NCI-H226 (cell line): ENCODE measurements at regions not wholly inside any gene's neighbourhood (a gene's known extent, or its start where the extent isn't known, plus 50 kb on each side); places are given as distances from the start of the nearest gene placed in this dataset.
A peak's percentile ranks its signal among the peaks of the same experiment; 100 is the strongest.

Experiments used
- DNase-seq: peaks from one replicate; pipeline ENCODE4 v3.0.0-alpha.2; 2015

DNA sequence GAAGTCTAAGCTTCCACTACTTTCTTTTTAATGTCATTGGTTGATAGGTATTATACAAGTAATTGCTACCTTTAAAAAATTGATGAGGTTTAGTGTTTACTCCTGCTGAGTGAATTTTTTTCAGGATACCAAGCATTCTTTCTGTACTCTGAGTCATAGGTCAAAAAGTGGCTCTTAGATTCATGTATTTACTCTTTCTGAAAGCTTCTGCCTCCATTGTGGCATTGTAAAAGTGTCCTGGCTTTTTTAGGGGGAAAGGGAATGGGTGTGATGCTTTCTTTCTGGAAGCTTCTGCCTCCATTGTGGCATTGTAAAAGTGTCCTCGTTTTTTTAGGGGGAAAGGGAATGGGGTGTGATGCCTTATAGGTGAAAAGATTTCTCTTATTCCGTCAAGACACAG, 286.5 kb downstream of the LPIN1 start:
- peak; percentile 9 for DNase-seq

DNA sequence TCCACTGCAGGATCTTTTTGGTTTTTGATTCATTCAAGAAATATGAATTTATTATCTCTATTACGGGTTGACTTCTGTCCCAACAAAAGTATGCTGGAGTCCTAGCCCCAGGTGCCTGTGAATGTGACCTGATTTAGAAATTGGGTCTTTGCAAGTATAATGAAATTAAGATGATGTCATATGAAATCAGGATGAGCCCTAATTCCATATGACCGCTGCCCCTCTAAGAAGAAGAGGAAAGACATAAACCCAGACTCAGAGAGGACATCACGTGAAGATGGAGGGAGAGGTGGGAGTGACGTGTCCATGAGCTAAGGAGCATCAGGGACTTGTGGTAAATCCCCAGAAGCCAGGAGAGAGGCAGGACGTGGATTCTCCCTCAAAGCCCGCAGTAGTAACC, 287.1 kb downstream of the LPIN1 start:
- no peak for DNase-seq

DNA sequence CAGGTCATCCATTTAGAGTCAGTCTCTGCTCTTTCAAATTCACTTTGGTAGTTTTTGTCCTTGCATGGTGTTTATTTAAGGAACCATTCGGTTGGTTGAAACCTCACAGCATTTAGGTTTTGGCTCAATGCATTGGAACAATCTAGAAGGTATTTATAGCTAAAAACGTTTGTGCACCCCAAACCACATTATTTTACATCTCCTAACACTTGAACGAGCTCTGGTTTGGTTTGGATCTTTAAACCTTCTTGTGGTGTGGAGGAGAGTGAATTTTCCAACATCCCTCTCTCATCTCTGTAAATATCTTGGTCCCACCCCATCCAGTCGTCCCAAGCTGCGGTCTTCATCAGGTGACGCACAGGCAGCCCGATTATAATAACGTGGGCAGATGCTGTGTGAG, 287.9 kb downstream of the LPIN1 start:
- no peak for DNase-seq

DNA sequence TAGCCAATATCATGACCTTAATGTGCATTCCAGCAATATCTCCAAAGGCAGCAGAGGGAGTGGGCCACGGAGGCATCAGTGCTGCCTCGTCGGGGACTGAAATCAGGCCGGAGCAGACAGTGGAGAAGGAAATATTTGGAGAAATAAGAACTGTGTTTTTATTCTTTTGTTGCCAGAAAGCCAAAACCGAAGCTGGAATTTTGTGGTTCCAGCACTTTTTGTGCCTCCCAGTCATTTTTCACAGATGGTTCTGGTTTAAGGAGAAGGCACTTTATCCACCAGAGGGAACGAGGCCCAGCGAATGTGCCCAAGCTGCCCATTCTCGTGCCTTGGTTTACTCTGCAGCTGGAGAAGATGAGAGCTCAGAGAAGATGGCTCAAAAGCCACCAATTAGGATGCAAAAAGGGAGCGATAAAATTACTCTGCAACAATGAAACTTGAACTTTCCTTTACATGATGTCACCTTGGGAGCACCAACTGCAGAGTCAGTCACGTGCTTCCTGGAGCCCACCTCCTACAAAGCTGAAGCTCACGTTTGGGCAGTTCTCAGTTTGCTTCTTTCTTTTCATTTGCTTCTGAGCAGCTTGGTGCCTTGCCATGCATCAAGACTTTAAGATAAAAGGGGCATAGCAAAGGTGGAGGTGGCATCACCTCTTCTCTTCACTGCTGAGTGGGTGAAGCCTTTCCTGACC, 288.7 kb downstream of the LPIN1 start:
- no peak for DNase-seq

DNA sequence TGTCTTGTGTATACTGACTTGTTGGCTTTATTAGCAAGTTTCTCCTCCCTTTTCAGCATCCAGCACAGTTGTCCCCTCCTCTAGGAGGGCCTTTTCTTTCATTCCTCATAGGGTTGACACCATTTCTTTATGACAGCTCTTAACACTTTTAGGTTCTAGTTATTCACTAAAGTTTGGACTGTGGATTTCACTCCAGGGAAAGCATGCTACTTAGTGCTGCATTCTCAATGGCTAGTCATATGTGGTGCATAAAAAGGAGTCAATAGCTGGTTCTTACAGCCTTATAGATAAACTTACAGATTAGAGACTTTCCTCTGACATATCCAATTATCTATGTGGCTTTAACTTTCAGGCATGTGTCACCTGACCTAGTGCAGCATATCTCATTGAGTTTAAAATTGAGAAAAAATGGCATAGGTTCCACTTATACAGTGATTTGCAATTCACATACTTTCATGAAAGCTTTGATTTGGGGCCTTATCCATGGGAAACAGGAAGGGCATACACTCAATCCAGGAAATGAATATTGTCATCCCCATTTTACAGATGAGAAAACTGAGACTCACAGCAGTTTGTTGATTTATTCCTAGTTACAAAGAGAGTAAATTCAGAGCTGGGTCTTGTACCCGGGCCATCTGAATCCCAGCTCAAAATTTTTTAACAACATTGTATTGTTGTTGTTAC, 289.7 kb downstream of the LPIN1 start:
- no peak for DNase-seq

DNA sequence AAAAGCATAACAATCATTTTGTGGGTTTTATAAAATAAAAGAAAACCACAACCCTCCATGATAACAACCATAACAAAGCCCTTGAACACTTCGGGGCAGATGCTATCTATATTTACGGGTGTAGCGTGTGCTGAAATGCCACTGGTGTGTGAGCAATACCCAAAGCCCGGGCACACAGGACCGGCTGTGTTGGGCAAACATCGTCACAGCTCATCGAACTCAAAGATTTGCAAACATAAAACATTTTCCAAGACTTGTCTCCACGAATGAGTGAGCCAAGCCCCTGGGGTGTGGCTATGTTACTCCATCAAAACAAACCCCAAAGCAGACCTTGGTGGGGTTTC, 290.2 kb downstream of the LPIN1 start:
- no peak for DNase-seq

DNA sequence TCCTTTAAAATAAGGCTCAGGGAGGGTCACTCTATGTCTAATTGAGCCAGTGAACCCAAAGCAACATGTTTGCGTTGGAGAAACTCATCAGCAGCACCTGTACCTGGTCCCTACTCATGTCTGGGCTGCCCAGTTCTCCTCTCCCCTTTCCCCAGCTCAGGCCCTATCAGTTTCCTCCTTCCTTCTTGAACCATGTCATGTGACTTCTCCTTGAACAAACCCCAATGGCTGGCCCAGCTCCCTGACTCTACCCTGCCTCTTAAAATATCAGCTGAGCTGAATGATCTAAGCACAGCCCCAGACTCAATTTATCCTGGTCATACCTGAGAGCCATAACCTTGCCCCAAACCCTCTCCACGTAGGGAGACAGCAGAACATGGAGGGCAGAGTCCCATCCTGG, 290.9 kb downstream of the LPIN1 start:
- no peak for DNase-seq

DNA sequence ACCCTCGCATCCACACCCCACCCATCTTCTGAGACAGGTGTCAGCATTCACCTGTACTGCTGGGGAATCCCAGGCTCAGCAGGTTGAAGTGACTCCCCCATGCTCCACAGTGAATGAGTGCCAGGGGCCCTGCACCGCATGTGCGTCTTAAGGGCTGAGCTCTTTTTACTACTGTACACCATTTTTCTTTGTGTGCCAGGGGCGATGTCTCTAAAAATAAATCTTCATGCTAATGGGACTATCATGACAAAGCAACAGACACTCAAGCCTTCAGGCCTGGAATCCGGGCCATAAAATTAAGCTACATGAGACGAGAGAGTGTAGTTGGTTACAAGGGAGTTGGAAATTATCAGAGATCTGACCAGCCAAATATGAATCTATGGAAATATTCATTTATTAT, 294.8 kb downstream of the LPIN1 start:
- DNase-seq, result no peak

DNA sequence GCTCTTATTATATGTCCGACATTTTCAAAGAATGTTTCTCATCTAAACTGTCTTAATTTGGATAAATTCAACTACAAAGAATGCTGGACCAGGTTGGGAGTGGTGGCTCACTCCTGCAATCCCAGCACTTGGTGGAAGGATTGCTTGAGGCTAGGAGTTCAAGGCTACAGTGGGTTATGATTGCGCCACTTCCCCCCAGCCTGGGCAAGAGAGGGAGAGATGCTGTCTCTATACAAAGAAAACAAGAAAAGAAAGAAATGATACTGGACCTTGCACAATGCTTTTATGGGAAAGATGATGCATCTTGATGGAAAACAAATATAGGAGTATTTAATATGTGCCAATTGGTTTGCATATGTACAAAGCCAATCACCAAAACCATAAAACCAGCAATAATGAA, 296.7 kb downstream of the LPIN1 start:
- DNase-seq, result no peak

DNA sequence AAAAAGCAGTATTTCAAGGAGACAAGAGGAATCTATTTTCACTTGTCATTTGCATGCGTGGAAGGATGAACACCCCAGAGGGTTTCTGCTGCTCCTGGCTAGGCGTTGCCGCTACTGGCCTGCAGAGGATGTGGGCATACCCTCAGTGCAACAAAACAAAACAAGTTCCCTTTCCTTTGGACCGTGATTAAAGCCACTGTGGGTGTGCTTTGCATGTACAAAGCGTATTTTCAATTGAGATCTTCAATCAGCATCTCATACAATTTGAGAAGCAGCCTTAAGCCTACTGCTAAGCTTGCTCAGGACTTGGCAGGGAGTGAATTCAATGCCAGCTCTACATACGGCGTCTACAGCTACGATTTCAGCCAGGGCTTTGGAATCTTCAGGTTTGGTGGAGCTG, 298.4 kb downstream of the LPIN1 start:
- no peak for DNase-seq

DNA sequence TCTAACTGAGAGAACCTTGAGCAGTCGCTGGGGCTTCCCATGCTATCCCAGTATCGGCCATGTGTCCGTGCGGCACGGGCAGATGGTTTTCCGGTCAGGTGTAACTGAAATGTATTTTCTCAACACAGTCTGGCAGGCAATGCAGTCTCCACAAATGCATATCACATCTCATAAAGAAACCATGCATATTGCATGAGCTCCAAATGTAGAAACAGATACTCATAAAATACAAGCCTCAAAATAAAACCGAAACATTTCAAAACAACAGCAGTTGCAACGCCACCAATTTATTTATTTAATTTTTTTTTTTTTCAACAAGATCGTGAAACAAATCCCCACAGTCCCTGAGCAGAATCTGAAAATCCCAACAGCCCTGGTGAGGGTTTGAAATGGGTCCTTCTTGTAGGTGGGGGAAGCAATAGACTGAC, 299.4 kb downstream of the LPIN1 start:
- no peak for DNase-seq

DNA sequence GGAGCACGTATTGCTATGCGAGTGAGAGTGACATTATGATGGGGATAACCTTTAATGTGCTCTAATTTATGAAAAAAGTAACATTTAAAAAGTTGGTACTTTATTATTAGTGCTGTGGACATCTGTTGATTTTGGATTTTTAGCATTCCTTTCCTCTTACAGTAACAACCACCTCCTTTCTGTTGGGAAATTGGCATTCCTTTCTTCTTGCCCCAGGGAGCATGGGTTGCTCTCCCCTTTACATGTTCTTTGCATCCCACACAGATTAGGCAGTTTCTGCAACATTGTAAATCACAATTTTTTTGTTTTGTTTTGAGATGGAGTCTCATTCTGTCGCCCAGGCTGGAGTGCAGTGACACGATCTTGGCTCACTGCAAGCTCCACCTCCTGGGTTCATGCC, 300.2 kb downstream of the LPIN1 start:
- DNase-seq, result peak; percentile 86

DNA sequence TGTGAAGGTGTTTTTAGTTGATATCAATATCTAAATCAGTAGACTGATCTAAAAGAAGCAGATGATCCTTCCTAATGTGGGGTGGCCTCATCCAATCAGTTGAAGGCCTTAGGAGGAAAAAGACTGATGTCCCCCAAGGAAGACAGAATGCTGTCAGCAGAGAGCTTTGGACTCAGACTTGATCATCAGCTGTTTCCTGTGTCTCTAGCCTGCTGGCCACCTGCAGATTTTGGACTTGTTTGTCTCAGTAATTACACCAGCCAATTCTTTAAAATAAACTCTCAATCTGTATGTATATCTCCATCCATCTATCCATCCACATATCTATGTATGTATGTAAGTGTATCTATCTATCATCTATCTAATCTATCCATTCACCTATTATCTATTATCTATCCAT, 301.3 kb downstream of the LPIN1 start:
- no peak for DNase-seq

DNA sequence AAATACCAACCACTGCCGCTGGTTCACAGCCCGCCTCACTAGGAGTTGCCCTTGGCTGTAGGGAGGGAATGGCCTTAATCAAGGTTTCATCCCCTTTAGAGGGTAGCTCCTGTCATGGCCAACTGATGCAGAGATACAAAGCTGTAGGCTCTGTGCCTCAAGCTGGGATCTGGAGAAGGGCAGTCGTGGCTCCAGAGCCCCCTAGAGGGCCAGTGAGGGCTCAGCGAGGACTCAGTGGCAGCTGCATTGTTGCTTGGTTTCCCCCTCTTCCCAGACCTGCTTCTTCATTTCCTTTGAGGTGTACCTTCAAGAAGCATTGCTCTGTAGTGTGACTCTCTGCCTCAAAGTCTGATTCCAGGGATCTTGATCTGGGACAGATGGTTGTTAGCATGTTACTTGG, 302.1 kb downstream of the LPIN1 start:
- no peak for DNase-seq

DNA sequence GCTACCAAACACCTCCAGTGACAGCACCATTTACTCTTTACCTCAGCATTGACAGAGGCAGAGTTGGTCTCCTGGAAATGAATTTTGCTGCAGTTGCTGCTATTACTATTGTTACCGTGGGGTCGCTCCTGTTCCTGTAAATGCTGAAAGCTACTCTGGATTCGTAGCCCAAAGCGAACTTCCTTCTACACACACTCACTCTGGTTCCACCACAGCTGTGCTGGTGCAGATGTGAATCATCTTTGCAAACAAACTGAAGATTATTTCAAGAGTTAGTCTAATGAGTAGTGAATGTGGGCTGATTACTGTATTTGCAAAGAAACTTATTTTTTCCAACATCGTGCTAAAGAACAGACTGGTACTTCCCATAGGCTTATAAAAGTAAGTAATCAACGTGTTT, 304.0 kb downstream of the LPIN1 start:
- DNase-seq, result no peak

DNA sequence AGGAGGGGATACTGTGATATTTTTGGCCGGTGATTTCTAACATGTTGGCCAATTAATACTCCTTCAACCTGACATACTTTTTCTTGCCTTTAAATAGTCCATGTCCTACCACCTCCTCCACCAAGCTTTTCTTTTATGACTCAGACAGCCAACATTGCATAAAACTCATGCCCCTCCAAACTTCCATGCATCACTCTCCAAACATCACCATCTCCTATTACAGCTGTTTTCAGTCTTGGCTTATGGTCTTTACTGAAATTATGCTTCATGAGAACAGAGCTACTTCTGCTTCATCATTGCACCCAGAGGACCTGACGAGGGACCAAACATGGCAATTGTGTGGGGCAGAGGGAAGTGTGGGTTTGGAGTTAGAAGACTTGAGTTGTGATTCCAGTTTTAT, 305.4 kb downstream of the LPIN1 start:
- DNase-seq, result peak; percentile 10

DNA sequence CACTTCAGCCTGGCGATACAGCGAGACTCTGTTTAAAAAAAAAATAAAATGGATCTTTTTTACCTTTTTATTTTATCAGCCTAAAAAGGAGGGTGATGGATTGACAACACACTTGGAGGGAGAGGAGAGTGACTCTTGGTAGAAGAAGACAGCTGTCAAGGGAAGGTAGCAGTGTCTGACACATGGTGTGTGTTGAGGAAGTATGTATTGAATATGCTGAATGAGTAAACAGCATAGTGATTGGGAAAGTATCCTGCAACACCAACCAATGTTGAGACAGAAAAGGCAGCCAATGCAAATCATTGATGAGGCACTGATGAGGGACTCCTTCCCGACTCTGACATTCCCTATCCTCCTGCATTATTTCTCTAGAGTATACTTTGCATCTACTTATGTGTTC, 306.4 kb downstream of the LPIN1 start:
- no peak for DNase-seq

DNA sequence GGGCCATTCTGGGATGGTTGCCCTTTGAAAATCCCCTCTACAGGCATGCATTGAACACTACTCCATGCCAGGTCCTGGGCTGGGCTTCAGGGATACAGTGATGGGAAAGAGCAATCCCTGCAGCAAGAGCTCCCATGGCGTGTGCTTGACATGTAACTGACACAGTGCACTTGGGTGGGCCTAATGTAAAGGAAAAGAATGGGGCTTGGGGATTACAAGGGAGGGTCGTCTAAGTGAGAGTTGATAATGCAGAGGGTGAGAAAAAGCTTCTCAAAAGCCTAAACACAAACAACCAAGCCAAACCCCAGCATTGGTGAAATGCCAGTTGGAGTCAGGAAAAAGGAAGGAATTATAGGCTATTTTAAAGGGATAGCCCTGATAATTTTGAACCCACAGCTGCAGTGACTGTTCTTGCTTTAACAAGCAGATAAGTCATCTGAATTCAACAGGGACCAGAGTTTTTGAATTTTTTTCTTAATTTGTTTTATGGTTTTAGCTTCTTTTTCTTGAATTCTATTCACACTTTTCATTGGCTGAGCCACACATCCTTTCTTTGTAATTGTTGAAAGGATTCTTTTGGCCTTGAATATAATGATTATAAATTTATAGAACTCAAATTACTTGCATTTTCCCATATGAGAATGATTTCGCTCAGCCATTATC, 308.7 kb downstream of the LPIN1 start:
- DNase-seq, result no peak

DNA sequence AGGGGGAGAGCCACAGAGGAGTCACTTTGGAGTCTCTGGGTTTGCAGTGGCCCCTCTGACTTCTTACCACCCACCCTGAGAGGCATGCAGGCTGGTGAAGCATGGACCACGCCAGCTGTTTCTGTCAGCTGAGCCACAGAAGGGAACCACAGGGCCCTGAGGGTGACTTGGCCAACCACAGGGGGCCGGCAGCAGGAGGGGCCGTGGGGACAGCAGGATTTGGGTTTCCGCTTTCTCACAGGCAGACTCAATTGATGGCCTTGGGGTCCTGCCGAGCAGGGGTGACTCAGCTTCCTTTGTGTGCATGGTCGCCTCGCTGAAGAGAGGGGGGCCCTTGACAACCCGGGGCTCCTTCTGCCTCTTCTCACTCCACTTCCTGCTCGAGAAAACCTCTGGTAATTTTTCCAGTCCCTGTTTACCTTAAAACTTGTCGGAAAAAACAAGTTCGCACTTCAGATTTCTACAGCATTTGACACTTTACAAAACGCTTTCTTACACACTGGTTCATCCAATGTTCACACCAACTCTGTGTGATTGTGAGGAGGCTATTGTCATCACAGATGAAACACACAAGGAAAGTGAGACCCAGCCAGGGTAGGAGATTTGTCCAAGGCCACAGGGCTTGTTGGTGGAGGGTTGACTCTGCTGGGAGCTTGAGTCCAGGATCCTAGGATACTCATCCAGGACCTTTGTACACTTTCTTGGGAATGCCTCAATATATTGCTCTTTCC, 311.2 kb downstream of the LPIN1 start:
- DNase-seq, result no peak

DNA sequence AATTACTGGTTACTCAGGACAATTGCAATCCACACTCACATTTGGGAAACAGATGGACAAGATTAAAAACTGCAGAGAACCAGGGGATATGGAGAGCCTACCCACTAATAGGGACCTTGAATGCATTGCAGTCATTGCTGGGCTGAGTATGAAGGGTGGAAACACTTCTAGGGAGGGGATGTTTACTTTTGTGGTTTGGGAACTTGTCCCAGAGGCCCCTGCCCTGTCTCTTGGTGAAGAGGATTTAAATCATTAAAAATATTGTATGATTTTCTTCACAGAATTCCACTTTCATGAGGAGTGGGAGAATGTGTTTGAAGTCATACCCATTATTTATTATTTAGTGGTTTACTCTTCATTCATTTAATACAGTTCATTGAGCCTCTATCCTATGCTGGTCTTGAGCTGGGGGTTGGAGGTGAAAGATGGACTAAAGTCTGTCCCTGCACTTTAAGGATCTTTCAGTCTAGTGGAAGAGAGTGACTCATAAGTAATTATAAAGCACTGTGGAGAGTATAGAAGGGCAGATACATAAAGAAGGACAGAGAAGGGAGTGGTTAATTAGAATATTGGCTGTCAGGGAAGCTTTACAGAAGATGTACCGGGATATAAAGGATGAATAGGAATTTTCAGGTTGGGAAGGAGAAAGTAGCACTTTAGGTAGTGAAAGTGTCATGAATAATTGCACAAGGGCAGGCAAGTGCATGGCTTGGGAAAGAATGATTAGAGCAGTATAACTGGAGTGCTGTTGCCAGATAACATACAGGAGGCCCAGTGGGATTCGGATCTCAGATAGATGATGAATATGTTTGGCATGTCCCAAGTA, 313.4 kb downstream of the LPIN1 start:
- peak; percentile 53 for DNase-seq

DNA sequence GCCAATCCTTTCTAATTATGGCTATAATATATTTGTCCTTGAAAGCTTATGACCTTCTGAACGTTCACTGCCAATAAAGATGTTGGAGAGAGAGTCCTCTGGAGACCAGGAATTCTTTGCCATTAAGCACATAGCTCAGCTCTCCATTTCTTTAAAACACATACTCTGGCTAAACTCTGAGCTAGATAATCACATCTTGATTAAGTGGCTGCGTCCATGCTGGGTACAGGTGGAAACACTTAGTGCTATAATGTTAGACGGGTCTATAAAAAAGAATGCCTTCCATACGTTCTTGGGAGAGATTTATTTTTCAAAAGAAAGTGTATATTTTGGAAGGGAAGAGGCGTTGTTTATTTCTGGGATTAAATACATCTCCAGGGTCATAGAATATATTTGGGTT, 314.5 kb downstream of the LPIN1 start:
- DNase-seq, result no peak

DNA sequence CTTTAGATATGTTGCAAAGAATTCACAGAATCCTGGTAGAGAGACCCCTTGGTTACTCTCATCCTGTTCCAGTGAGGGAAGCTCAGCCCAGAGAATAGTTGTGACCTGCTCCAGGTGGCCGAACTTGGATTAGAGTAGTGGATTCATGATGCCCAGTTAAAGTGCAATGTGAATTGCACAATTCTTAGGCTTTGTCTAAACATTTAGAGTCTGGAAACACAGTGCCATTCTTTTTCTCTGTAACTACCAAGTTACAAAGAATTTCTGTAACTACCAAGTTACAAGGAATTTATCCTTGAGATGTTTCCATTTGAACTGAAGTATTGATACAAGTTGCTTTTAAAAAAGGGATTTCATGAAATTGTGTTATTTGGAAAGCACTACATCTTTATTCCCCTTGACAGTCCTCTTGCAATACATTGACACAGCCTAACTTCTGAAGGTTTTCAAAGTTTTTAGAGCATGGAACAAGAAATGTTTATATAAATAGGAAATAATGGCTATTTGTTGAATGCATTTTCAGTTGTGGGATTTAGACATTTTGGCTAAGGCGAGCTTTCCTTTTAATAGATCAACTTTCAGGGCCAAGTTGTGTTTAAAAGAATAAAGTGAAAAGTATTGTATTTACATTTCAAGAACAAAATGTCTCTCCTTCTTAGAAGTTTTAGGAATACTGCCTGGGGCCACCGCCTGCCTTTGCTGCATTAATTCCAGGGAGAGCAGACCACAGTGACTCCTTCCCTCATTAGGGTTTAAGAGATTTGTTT, 315.0 kb downstream of the LPIN1 start:
- DNase-seq, result no peak
